Trophoblast cell (in vitro differentiated cells and primary cell): ENCODE measurements at regions not wholly inside any gene's neighbourhood (a gene's known extent, or its start where the extent isn't known, plus 50 kb on each side); places are given as distances from the start of the nearest gene placed in this dataset.

Experiments
- DNase-seq, 2 donors: peaks; one replicate each; pipeline ENCODE4 v3.0.0-alpha.2; 2016
- H2AFZ ChIP-seq: 2 replicates; pipeline ENCODE4 v1.6.1; 2013; ENCODE audit warnings: low read length, moderate library complexity, mild to moderate bottlenecking; ENCODE audit not compliant: insufficient read depth, poor library complexity
- H2AK5ac ChIP-seq: 2 replicates; pipeline ENCODE4 v1.6.1; 2013; ENCODE audit warnings: mild to moderate bottlenecking, low read length
- H2BK120ac ChIP-seq: 2 replicates; pipeline ENCODE4 v1.6.1; 2013; ENCODE audit warnings: low read length, mild to moderate bottlenecking, moderate library complexity; ENCODE audit not compliant: insufficient read depth, poor library complexity
- H2BK12ac ChIP-seq: 2 replicates; pipeline ENCODE4 v1.6.1; 2013; ENCODE audit warnings: mild to moderate bottlenecking, low read length, moderate library complexity
- H2BK5ac ChIP-seq: 2 replicates; pipeline ENCODE4 v1.6.1; 2013; ENCODE audit warnings: low read length, low read depth, moderate library complexity, mild to moderate bottlenecking; ENCODE audit not compliant: poor library complexity
- H3K14ac ChIP-seq: 2 replicates; pipeline ENCODE4 v1.6.1; 2013; ENCODE audit warnings: mild to moderate bottlenecking, low read length
- H3K18ac ChIP-seq: 2 replicates; pipeline ENCODE4 v1.6.1; 2013; ENCODE audit warnings: mild to moderate bottlenecking, low read length
- H3K23ac ChIP-seq: 2 replicates; pipeline ENCODE4 v1.6.1; 2013; ENCODE audit warnings: low read length
- H3K27ac ChIP-seq: 2 replicates; pipeline ENCODE4 v1.5.1; 2013; ENCODE audit warnings: low read depth, mild to moderate bottlenecking, inconsistent platforms, low read length, moderate library complexity
- H3K27me3 ChIP-seq: 2 replicates; pipeline ENCODE4 v1.6.1; 2013; ENCODE audit warnings: inconsistent platforms, mild to moderate bottlenecking, low read length, moderate library complexity; ENCODE audit not compliant: insufficient read depth
- H3K36me3 ChIP-seq, 2 experiments: 1 replicate in 1 of 2; 2 replicates in 1 of 2; pipeline ENCODE4 v1.6.1; 2013; ENCODE audit warnings: low read length in 2 of 2, mild to moderate bottlenecking in 2 of 2, moderate library complexity in 1 of 2; ENCODE audit not compliant: insufficient read depth in 2 of 2, control insufficient read depth in 1 of 2
- H3K4ac ChIP-seq: 2 replicates; pipeline ENCODE4 v1.6.1; 2013; ENCODE audit warnings: low read depth, mild to moderate bottlenecking, low read length, moderate library complexity
- H3K4me1 ChIP-seq, 2 experiments: 1 replicate in 1 of 2; 2 replicates in 1 of 2; pipeline ENCODE4 v1.6.1; 2013; ENCODE audit warnings: low read length in 2 of 2, mild to moderate bottlenecking in 2 of 2, moderate library complexity in 1 of 2; ENCODE audit not compliant: insufficient read depth in 2 of 2, control insufficient read depth in 1 of 2
- H3K4me2 ChIP-seq: 2 replicates; pipeline ENCODE4 v1.6.1; 2013; ENCODE audit warnings: inconsistent platforms, mild to moderate bottlenecking, low read length, moderate library complexity
- H3K4me3 ChIP-seq: 2 replicates; pipeline ENCODE4 v1.5.1; 2013; ENCODE audit warnings: mild to moderate bottlenecking, low read depth, low read length, inconsistent platforms
- H3K79me1 ChIP-seq: one replicate; pipeline ENCODE4 v1.6.1; 2013; ENCODE audit warnings: low read length
- H3K79me2 ChIP-seq: 2 replicates; pipeline ENCODE4 v1.6.1; 2013; ENCODE audit warnings: low read length, mild to moderate bottlenecking; ENCODE audit not compliant: control insufficient read depth, insufficient read depth, poor library complexity
- H3K9ac ChIP-seq: 2 replicates; pipeline ENCODE4 v1.6.1; 2013; ENCODE audit warnings: mild to moderate bottlenecking, low read length
- H3K9me3 ChIP-seq: 2 replicates; pipeline ENCODE4 v1.6.1; 2013; ENCODE audit warnings: low read depth, mild to moderate bottlenecking, control low read depth, inconsistent platforms, low read length; ENCODE audit not compliant: insufficient read depth
- H4K12ac ChIP-seq: 2 replicates; pipeline ENCODE4 v1.6.1; 2013; ENCODE audit warnings: low read depth, mild to moderate bottlenecking, low read length, moderate library complexity
- H4K8ac ChIP-seq: 2 replicates; pipeline ENCODE4 v1.6.1; 2013; ENCODE audit warnings: low read depth, mild to moderate bottlenecking, low read length, moderate library complexity
- H4K91ac ChIP-seq: one replicate; pipeline ENCODE4 v1.6.1; 2013; ENCODE audit warnings: low read depth, mild to moderate bottlenecking, low read length, moderate library complexity
- WGBS: extraction: QIAGEN DNeasy Blood & Tissue Kit; methylation state at CpG from one replicate; pipeline ENCODE4 v1.1.7; 2013; ENCODE audit warnings: missing lambda C conversion rate; ENCODE audit not compliant: insufficient read length, insufficient coverage; ENCODE audit errors: extremely low coverage; 5-methylcytosine and 5-hydroxymethylcytosine counted together

DNA sequence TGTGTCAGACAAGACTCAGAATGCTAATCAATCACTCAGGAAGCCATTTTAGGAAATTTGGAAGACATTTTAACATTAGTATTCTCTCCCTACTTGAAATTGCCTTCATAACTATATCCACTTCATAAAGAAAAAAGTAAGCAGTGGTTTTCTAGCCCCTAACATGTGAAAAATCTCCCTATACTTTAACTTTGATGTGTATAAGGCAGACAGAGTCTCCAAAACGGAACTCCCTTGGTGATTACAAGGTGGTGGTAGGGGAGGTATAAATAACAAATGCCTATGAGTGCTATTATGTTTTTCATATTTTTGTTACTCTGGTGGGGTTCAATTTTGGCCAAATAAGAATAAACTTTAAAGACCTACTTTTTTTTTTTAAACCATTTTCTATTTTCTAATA lies 300.3 kb downstream of the BTG1 start:
- Histone ChIP-seq H3K36me3 (peaks cover 0 to 1% of the 10 kb centered on the region in 2 experiments), H3K79me2 (no peaks in the 10 kb centered on the region), H3K4me1 (no peaks in the 10 kb centered on the region), H3K4me3 (no peak overlapping the region), H3K27me3 (no peaks in the 10 kb centered on the region), H3K9ac (no peak overlapping the region), H4K91ac (no peak overlapping the region), H3K79me1 (no peaks in the 10 kb centered on the region), H4K12ac (no peak overlapping the region), H3K14ac (no peak overlapping the region), H3K23ac (no peak overlapping the region), H2BK5ac (no peak overlapping the region), H3K4me2 (no peak overlapping the region), H4K8ac (no peak overlapping the region), H3K18ac (no peak overlapping the region), H2BK120ac (no peak overlapping the region), H2BK12ac (no peak overlapping the region), H3K27ac (no peak overlapping the region), H2AFZ (no peak overlapping the region), H2AK5ac (no peak overlapping the region), H3K4ac (no peak overlapping the region), H3K9me3 (no peaks in the 10 kb centered on the region)
- no CpG with 5 or more reads among the region's 1 CpG for WGBS
- no peak for DNase-seq

DNA sequence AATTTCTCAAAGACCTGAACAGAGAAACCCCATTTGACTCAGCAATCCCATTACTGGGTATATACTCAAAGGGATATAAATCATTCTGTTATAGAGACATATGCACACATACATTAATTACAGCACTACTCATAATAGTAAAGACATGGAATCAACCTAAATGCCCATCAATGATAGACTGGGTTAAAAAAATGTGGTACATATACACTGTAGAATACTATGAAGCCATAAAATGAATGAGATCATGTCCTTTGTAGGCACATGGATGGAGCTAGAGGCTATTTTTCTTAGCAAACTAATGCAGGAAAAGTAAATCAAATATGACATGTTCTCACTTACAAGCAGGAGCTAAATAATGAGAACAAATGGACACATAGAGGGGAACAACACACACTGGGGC lies 303.8 kb downstream of the BTG1 start:
- Histone ChIP-seq H3K27me3 (no peaks in the 10 kb centered on the region), H3K18ac (no peak overlapping the region), H3K4me2 (no peak overlapping the region), H2AFZ (no peak overlapping the region), H4K91ac (no peak overlapping the region), H3K36me3 (peaks cover 0 to 1% of the 10 kb centered on the region in 2 experiments), H4K12ac (no peak overlapping the region), H3K79me1 (no peaks in the 10 kb centered on the region), H3K9ac (no peak overlapping the region), H3K14ac (no peak overlapping the region), H3K4me1 (no peaks in the 10 kb centered on the region), H2BK12ac (no peak overlapping the region), H4K8ac (no peak overlapping the region), H3K4me3 (no peak overlapping the region), H2AK5ac (no peak overlapping the region), H3K79me2 (no peaks in the 10 kb centered on the region), H3K27ac (no peak overlapping the region), H2BK120ac (no peak overlapping the region), H3K4ac (no peak overlapping the region), H2BK5ac (no peak overlapping the region), H3K9me3 (no peaks in the 10 kb centered on the region), H3K23ac (no peak overlapping the region)
- DNase-seq, result no peak

DNA sequence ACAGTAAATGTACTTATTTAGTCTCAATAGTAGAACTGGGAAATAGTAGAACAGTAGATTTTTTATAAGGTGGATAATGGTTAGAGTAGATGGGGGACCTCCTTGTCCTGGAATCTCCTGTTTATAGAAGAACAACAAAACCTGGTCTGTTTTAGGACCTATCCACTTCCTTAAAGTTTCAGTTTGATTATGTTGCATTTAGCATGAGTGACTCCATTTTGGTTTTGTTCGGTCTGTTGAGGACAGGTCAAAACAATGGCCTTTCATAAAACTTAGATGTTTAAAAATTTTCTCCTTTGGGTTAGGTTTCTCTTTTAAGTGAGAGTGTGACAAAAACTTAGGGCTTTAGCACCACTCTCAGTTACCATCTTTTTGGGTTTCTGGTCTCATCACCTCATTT lies 308.9 kb downstream of the BTG1 start:
- Histone ChIP-seq H3K4me3 (no peak overlapping the region), H2BK5ac (no peak overlapping the region), H4K91ac (no peak overlapping the region), H3K27ac (no peak overlapping the region), H3K9me3 (no peaks in the 10 kb centered on the region), H4K12ac (no peak overlapping the region), H2BK12ac (no peak overlapping the region), H3K18ac (no peak overlapping the region), H4K8ac (no peak overlapping the region), H3K36me3 (no peaks in the 10 kb centered on the region), H3K79me2 (no peaks in the 10 kb centered on the region), H3K27me3 (no peaks in the 10 kb centered on the region), H3K79me1 (no peaks in the 10 kb centered on the region), H3K23ac (no peak overlapping the region), H3K14ac (no peak overlapping the region), H3K4me1 (no peaks in the 10 kb centered on the region), H2BK120ac (no peak overlapping the region), H3K4ac (no peak overlapping the region), H2AFZ (no peak overlapping the region), H2AK5ac (no peak overlapping the region), H3K4me2 (no peak overlapping the region), H3K9ac (no peak overlapping the region)
- DNase-seq, result no peak
- WGBS, result no CpG with 5 or more reads among the region's 1 CpG

DNA sequence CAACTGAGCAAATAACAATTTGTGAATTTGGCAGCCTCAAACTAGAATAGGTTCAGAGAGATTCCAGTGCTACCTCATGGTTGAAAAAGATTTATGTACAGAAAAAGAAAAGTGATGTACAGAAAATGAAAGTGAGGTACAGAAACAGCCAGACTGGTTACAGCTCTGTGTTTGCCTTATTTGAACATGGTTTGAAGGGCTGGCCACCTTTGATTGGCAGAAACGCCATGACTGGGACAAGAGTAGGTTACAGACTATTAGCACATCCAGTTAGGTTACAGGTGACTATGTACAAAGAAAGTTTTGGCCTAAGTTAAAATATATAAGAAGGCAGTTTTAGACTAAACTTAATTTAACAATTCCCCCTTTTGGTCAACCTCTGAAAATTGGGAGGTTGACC lies 309.4 kb downstream of the BTG1 start:
- no peak overlapping the region for H4K8ac ChIP-seq
- no CpG with 5 or more reads among the region's 1 CpG for WGBS

DNA sequence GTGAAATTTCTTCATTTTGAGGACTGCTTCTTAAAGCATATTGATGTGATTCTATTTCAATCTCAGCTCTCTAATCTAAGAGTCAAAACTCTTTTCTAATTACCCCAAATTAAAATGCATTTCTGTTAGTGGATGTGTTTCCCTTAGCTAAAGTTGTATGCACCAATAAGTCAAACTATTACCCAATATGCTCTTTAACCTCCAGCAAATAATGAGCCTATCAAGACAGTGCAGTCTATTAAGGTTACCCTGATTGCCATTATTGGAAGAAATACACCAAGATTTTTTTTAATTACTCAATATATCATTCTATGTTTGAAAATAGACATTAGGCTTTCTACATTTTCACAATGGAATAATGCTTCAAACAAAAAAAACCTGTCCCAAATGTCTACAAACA lies 310.0 kb downstream of the BTG1 start:
- Histone ChIP-seq H2AK5ac (no peak overlapping the region), H3K9ac (no peak overlapping the region), H2BK120ac (no peak overlapping the region), H3K27ac (no peak overlapping the region), H3K79me2 (no peaks in the 10 kb centered on the region), H4K12ac (no peak overlapping the region), H3K4ac (no peak overlapping the region), H3K23ac (no peak overlapping the region), H4K8ac (no peak overlapping the region), H2BK5ac (no peak overlapping the region), H4K91ac (no peak overlapping the region), H3K4me2 (no peak overlapping the region), H3K79me1 (no peaks in the 10 kb centered on the region), H2BK12ac (no peak overlapping the region), H3K9me3 (no peaks in the 10 kb centered on the region), H3K18ac (no peak overlapping the region), H3K14ac (no peak overlapping the region), H2AFZ (no peak overlapping the region), H3K36me3 (no peaks in the 10 kb centered on the region), H3K4me1 (no peaks in the 10 kb centered on the region), H3K27me3 (no peaks in the 10 kb centered on the region), H3K4me3 (no peak overlapping the region)
- DNase-seq, result no peak

More for the DNA sequence above, 309.4 kb downstream of the BTG1 start:
- Histone ChIP-seq H3K23ac (no peak overlapping the region), H3K9ac (no peak overlapping the region), H3K27me3 (no peaks in the 10 kb centered on the region), H4K12ac (no peak overlapping the region), H3K14ac (no peak overlapping the region), H3K36me3 (no peaks in the 10 kb centered on the region), H3K9me3 (no peaks in the 10 kb centered on the region), H2BK12ac (no peak overlapping the region), H2AFZ (no peak overlapping the region), H3K4ac (no peak overlapping the region), H3K27ac (no peak overlapping the region), H3K18ac (no peak overlapping the region), H2AK5ac (no peak overlapping the region), H4K91ac (no peak overlapping the region), H3K79me2 (no peaks in the 10 kb centered on the region), H3K4me2 (no peak overlapping the region), H2BK120ac (no peak overlapping the region), H2BK5ac (no peak overlapping the region), H3K4me3 (no peak overlapping the region), H3K79me1 (no peaks in the 10 kb centered on the region), H3K4me1 (no peaks in the 10 kb centered on the region)
- no peak for DNase-seq
